ENCODE measurements at regions not wholly inside any gene's neighbourhood (a gene's known extent, or its start where the extent isn't known, plus 50 kb on each side); places are given as distances from the start of the nearest gene placed in this dataset.

DNA sequence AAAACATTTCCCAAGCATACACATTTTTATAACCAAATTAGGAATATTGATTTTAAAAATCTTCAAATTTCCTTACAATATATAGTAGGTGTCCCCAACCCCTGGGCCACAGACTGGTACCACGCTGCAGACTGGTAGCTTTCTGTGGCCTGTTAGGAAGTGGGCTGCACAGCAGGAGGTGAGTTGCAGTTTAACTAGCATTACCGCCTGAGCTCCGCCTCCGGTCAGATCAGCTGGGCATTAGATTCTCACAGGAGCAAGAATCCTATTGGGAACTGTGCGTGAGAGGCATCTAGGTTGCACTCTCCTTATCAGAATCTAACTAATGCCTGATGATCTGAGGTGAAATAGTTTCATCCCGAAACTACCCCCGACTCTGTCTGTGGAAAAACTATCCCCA is 62.1 kb downstream of the ZWINT start:
- TF ChIP-seq RARB (CRISPR knock-in tag; IDR thresholded peaks at IDR 0.05): no peak
- no peak for TF ChIP-seq ESRRG (CRISPR knock-in tag; IDR thresholded peaks at IDR 0.05)
- no peak for TF ChIP-seq ZC3H10 (CRISPR knock-in tag; IDR thresholded peaks at IDR 0.05)
- TF ChIP-seq ZFP3 (CRISPR knock-in tag; IDR thresholded peaks at IDR 0.05): no peak
- TF ChIP-seq, protein P1, sequence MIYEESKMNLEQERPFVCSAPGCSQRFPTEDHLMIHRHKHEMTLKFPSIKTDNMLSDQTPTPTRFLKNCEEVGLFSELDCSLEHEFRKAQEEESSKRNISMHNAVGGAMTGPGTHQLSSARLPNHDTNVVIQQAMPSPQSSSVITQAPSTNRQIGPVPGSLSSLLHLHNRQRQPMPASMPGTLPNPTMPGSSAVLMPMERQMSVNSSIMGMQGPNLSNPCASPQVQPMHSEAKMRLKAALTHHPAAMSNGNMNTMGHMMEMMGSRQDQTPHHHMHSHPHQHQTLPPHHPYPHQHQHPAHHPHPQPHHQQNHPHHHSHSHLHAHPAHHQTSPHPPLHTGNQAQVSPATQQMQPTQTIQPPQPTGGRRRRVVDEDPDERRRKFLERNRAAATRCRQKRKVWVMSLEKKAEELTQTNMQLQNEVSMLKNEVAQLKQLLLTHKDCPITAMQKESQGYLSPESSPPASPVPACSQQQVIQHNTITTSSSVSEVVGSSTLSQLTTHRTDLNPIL (CRISPR knock-in tag; IDR thresholded peaks at IDR 0.05; ENCODE audit: low read depth): no peak
- no peak for TF ChIP-seq ISL1 (CRISPR knock-in tag; IDR thresholded peaks at IDR 0.05)
- TF ChIP-seq ZNF70 (CRISPR knock-in tag; IDR thresholded peaks at IDR 0.05): no peak
- TF ChIP-seq ZNF8 (CRISPR knock-in tag; IDR thresholded peaks at IDR 0.05): no peak
- TF ChIP-seq ARNTL (CRISPR knock-in tag; IDR thresholded peaks at IDR 0.05; ENCODE audit: borderline replicate concordance, low read depth): no peak
- no peak for TF ChIP-seq OSR1 (CRISPR knock-in tag; IDR thresholded peaks at IDR 0.05)
- TF ChIP-seq, protein P2, sequence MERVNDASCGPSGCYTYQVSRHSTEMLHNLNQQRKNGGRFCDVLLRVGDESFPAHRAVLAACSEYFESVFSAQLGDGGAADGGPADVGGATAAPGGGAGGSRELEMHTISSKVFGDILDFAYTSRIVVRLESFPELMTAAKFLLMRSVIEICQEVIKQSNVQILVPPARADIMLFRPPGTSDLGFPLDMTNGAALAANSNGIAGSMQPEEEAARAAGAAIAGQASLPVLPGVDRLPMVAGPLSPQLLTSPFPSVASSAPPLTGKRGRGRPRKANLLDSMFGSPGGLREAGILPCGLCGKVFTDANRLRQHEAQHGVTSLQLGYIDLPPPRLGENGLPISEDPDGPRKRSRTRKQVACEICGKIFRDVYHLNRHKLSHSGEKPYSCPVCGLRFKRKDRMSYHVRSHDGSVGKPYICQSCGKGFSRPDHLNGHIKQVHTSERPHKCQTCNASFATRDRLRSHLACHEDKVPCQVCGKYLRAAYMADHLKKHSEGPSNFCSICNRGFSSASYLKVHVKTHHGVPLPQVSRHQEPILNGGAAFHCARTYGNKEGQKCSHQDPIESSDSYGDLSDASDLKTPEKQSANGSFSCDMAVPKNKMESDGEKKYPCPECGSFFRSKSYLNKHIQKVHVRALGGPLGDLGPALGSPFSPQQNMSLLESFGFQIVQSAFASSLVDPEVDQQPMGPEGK (CRISPR knock-in tag; IDR thresholded peaks at IDR 0.05; ENCODE audit: borderline replicate concordance): no peak
- no peak for TF ChIP-seq SNAI2 (CRISPR knock-in tag; IDR thresholded peaks at IDR 0.05)
- TF ChIP-seq CSDC2 (CRISPR knock-in tag; IDR thresholded peaks at IDR 0.05): no peak
- no peak for TF ChIP-seq CSRNP3 (CRISPR knock-in tag; IDR thresholded peaks at IDR 0.05)
- no peak for TF ChIP-seq GLIS3 (CRISPR knock-in tag; IDR thresholded peaks at IDR 0.05)
- no peak for TF ChIP-seq POU6F1 (CRISPR knock-in tag; IDR thresholded peaks at IDR 0.05; ENCODE audit: borderline replicate concordance, low read depth)
- TF ChIP-seq PPARA (CRISPR knock-in tag; IDR thresholded peaks at IDR 0.05; ENCODE audit: borderline replicate concordance): no peak
- no peak for ATAC-seq

GRCh38 chr10:56296618-56297017 is 64.4 kb downstream of the ZWINT start:
- no peak for TF ChIP-seq CSDC2 (CRISPR knock-in tag; IDR thresholded peaks at IDR 0.05)
- TF ChIP-seq, protein P2 (CRISPR knock-in tag; IDR thresholded peaks at IDR 0.05; ENCODE audit: borderline replicate concordance): no peak
- no peak for TF ChIP-seq ESRRG (CRISPR knock-in tag; IDR thresholded peaks at IDR 0.05)
- TF ChIP-seq GLIS3 (CRISPR knock-in tag; IDR thresholded peaks at IDR 0.05): no peak
- TF ChIP-seq PPARA (CRISPR knock-in tag; IDR thresholded peaks at IDR 0.05; ENCODE audit: borderline replicate concordance): no peak
- TF ChIP-seq CSRNP3 (CRISPR knock-in tag; IDR thresholded peaks at IDR 0.05): no peak
- TF ChIP-seq ZNF565 (CRISPR knock-in tag; conservative IDR thresholded peaks at IDR 0.05; ENCODE audit: low read depth): no peak
- TF ChIP-seq, protein P1 (CRISPR knock-in tag; IDR thresholded peaks at IDR 0.05; ENCODE audit: low read depth): no peak
- no peak for TF ChIP-seq SNAI2 (CRISPR knock-in tag; IDR thresholded peaks at IDR 0.05)
- TF ChIP-seq, protein P3, sequence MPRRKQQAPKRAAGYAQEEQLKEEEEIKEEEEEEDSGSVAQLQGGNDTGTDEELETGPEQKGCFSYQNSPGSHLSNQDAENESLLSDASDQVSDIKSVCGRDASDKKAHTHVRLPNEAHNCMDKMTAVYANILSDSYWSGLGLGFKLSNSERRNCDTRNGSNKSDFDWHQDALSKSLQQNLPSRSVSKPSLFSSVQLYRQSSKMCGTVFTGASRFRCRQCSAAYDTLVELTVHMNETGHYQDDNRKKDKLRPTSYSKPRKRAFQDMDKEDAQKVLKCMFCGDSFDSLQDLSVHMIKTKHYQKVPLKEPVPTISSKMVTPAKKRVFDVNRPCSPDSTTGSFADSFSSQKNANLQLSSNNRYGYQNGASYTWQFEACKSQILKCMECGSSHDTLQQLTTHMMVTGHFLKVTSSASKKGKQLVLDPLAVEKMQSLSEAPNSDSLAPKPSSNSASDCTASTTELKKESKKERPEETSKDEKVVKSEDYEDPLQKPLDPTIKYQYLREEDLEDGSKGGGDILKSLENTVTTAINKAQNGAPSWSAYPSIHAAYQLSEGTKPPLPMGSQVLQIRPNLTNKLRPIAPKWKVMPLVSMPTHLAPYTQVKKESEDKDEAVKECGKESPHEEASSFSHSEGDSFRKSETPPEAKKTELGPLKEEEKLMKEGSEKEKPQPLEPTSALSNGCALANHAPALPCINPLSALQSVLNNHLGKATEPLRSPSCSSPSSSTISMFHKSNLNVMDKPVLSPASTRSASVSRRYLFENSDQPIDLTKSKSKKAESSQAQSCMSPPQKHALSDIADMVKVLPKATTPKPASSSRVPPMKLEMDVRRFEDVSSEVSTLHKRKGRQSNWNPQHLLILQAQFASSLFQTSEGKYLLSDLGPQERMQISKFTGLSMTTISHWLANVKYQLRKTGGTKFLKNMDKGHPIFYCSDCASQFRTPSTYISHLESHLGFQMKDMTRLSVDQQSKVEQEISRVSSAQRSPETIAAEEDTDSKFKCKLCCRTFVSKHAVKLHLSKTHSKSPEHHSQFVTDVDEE (CRISPR knock-in tag; IDR thresholded peaks at IDR 0.05): no peak
- TF ChIP-seq ZFP30 (CRISPR knock-in tag; IDR thresholded peaks at IDR 0.05): no peak
- TF ChIP-seq TCF4 (CRISPR knock-in tag; IDR thresholded peaks at IDR 0.05; ENCODE audit: borderline replicate concordance): no peak
- TF ChIP-seq ZFP3 (CRISPR knock-in tag; IDR thresholded peaks at IDR 0.05): no peak
- no peak for TF ChIP-seq TOX (CRISPR knock-in tag; IDR thresholded peaks at IDR 0.05; ENCODE audit: borderline replicate concordance)
- no peak for ATAC-seq
